A673 (cell line): ENCODE measurements at regions not wholly inside any gene's neighbourhood (a gene's known extent, or its start where the extent isn't known, plus 50 kb on each side); places are given as distances from the start of the nearest gene placed in this dataset.

Experiments used
- BruUV-seq: library from RNA; stranded (reverse); fragments of 400-500 nt; replicated peaks from 2 replicates; lab custom pipeline; 2021; lab: Mats Ljungman, UMichigan
- CTCF ChIA-PET: fragments of 300-600 bp; sonication (Branson Sonifier 250); formaldehyde crosslinking; loops from one replicate; lab custom pipeline; 2022; ENCODE audit warnings: antibody characterized with exemption; lab: Charles Lee
- POLR2A ChIA-PET: fragments of 300-600 bp; sonication (Branson Sonifier 250); formaldehyde crosslinking; loops from one replicate; lab custom pipeline; 2022; ENCODE audit warnings: antibody characterized with exemption; ENCODE audit not compliant: low non-redundant PET; lab: Charles Lee
- DNase-seq: peaks from one replicate; pipeline ENCODE4 v3.0.0-alpha.2; 2015; ENCODE audit warnings: low spot score
- H3K27ac ChIP-seq: fragments of 200-600 bp; sonication (generic); 2 replicates; pipeline ENCODE4 v1.5.1; 2016; ENCODE audit warnings: mixed run types, low read depth, mild to moderate bottlenecking, mixed read lengths, antibody characterized with exemption, low read length; ENCODE audit not compliant: poor library complexity, severe bottlenecking
- H3K27me3 ChIP-seq: fragments of 200-600 bp; sonication (generic); replicated peaks from 2 replicates; pipeline ENCODE4 v1.6.1; 2017; ENCODE audit warnings: mixed run types, low read depth, mild to moderate bottlenecking, mixed read lengths, antibody characterized with exemption, low read length; ENCODE audit not compliant: insufficient read depth, poor library complexity
- H3K36me3 ChIP-seq: fragments of 200-600 bp; sonication (generic); 2 replicates; pipeline ENCODE4 v1.6.1; 2016; ENCODE audit warnings: mixed run types, mild to moderate bottlenecking, mixed read lengths, antibody characterized with exemption, low read length; ENCODE audit not compliant: insufficient read depth, poor library complexity, severe bottlenecking
- H3K4me1 ChIP-seq: fragments of 200-600 bp; sonication (generic); 2 replicates; pipeline ENCODE4 v1.6.1; 2017; ENCODE audit warnings: mixed run types, mild to moderate bottlenecking, mixed read lengths, antibody characterized with exemption, low read length; ENCODE audit not compliant: insufficient read depth, poor library complexity, severe bottlenecking
- H3K4me3 ChIP-seq: fragments of 200-600 bp; sonication (generic); 2 replicates; pipeline ENCODE4 v1.5.1; 2016; ENCODE audit warnings: low read depth, mixed run types, mild to moderate bottlenecking, mixed read lengths, low read length; ENCODE audit not compliant: poor library complexity, severe bottlenecking
- H3K9me3 ChIP-seq: fragments of 200-600 bp; sonication (generic); 2 replicates; pipeline ENCODE4 v1.6.1; 2016; ENCODE audit warnings: mixed run types, low read depth, mild to moderate bottlenecking, mixed read lengths, antibody characterized with exemption, low read length; ENCODE audit not compliant: poor library complexity, severe bottlenecking
- CTCF ChIP-seq: fragments of 300-800, 200-600 bp; sonication (generic); conservative IDR thresholded peaks from 2 replicates; pipeline ENCODE4 v1.5.1; 2017; ENCODE audit warnings: low read depth, mild to moderate bottlenecking, antibody characterized with exemption, low read length, moderate library complexity, mixed read lengths
- EZH2 ChIP-seq: fragments of 200-600 bp; sonication (generic); IDR thresholded peaks from 2 replicates; pipeline ENCODE4 v1.6.1; 2017; ENCODE audit warnings: borderline replicate concordance, low read depth, mild to moderate bottlenecking, mixed read lengths, antibody characterized with exemption, low read length; ENCODE audit not compliant: poor library complexity, severe bottlenecking
- intact Hi-C: fragments of 100-400 bp; cut with micrococcal nuclease; formaldehyde crosslinking; loops from one replicate; pipeline ENCODE4 v1.10.0; 2022; ENCODE audit not compliant: unreplicated experiment

- BruUV-seq: no TSS peak
- H3K4me3 ChIP-seq: no peak overlapping the region
- CTCF ChIA-PET: no interaction called here
- H3K4me1 ChIP-seq: peaks cover 24% of the 10 kb centered on the region
- intact Hi-C loops: no loop called here
- POLR2A ChIA-PET: no interaction called here
- H3K9me3 ChIP-seq: no peaks in the 10 kb centered on the region
- H3K27ac ChIP-seq: no peak overlapping the region
- H3K27me3 ChIP-seq: no peaks in the 10 kb centered on the region
- DNase-seq: no peak
- H3K36me3 ChIP-seq: no peaks in the 10 kb centered on the region
- no peak for TF ChIP-seq EZH2
- no peak for TF ChIP-seq CTCF
Measured at GRCh38 chr14:56416213-56416612, 163.4 kb upstream of the TMEM260 start.

DNA sequence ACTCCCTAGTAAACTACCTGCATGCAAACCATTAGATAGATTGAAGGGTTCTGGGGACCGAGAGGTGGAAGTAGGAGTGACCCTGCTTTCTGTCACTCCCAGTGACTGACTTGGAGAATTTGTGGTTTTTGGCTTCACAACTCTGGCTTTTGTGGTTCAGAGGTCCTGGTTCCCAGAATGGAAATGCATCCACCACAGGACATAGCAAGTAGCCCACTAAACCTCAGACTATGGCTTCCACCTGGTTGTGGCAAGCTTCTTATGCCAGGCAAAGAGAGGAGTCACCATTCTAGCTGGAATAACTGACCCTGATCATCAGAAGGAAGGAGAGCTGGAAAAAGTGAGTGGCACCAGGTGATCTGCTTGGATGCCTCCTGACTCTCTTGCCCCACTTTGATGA, 162.4 kb upstream of the TMEM260 start:
- no peaks in the 10 kb centered on the region for H3K36me3 ChIP-seq
- CTCF ChIA-PET: no interaction called here
- no TSS peak for BruUV-seq
- intact Hi-C loops: no loop called here
- TF ChIP-seq EZH2 (no peak), CTCF (no peak)
- H3K27ac ChIP-seq: no peak overlapping the region
- no peaks in the 10 kb centered on the region for H3K27me3 ChIP-seq
- H3K4me1 ChIP-seq: peaks cover 18% of the 10 kb centered on the region
- POLR2A ChIA-PET: no interaction called here
- H3K9me3 ChIP-seq: no peaks in the 10 kb centered on the region
- no peak for DNase-seq
- H3K4me3 ChIP-seq: no peak overlapping the region

GRCh38 chr14:56419750-56420149, 159.8 kb upstream of the TMEM260 start:
- Histone ChIP-seq H3K9me3 (no peaks in the 10 kb centered on the region), H3K27me3 (no peaks in the 10 kb centered on the region), H3K4me3 (no peak overlapping the region), H3K27ac (no peak overlapping the region), H3K4me1 (peaks cover 25% of the 10 kb centered on the region), H3K36me3 (no peaks in the 10 kb centered on the region)
- DNase-seq: no peak
- no TSS peak for BruUV-seq
- no peak for TF ChIP-seq EZH2
- no peak for TF ChIP-seq CTCF
- ChIA-PET POLR2A (no interaction called here), CTCF (no interaction called here)
- intact Hi-C loops: loop anchor here (5.0 to 10.0 kb wide), 2 partner anchors 77 to 165 kb away; no protein-coding TSS in a partner anchor
